GM21576 (cell line): ENCODE measurements at regions not wholly inside any gene's neighbourhood (a gene's known extent, or its start where the extent isn't known, plus 50 kb on each side); places are given as distances from the start of the nearest gene placed in this dataset.
"Not testable (repeated sequence)": the region's sequence is repeated elsewhere in the genome, so short reads cannot be mapped to it uniquely, and the experiment has no call there.

Experiments
- ATAC-seq: cut with Tn5 transposase; IDR thresholded peaks from one replicate; pipeline ENCODE4 v1.9.1; 2021; ENCODE audit warnings: mild to moderate bottlenecking, moderate library complexity; ENCODE audit not compliant: unreplicated experiment

- ATAC-seq: no peak
Measured at GRCh38 chrX:40996886-40997530, 88.2 kb upstream of the USP9X start.

- ATAC-seq: no peak
Measured at GRCh38 chrX:40998123-40998522, 87.1 kb upstream of the USP9X start.

GRCh38 chrX:41001327-41001726 lies 83.9 kb upstream of the USP9X start:
- no peak for ATAC-seq

- ATAC-seq: no peak
Measured at GRCh38 chrX:41002026-41002425, 83.2 kb upstream of the USP9X start.

- ATAC-seq: no peak
Measured at GRCh38 chrX:41003506-41004270, 81.6 kb upstream of the USP9X start.

- ATAC-seq: no peak
Measured at GRCh38 chrX:41005445-41005992, 79.7 kb upstream of the USP9X start.

- no peak for ATAC-seq
Measured at GRCh38 chrX:41009850-41010846, 75.1 kb upstream of the USP9X start.

- ATAC-seq: no peak
Measured at GRCh38 chrX:41014776-41015360, 70.4 kb upstream of the USP9X start.

GRCh38 chrX:41017785-41018184 lies 67.5 kb upstream of the USP9X start:
- not testable (repeated sequence) for ATAC-seq

- not testable (repeated sequence) for ATAC-seq
Measured at GRCh38 chrX:41018391-41019040, 66.7 kb upstream of the USP9X start.

- no peak for ATAC-seq
Measured at GRCh38 chrX:41019041-41019392, 66.2 kb upstream of the USP9X start.

- no peak for ATAC-seq
Measured at GRCh38 chrX:41022566-41022965, 62.7 kb upstream of the USP9X start.

- ATAC-seq: no peak
Measured at GRCh38 chrX:41023098-41023497, 62.1 kb upstream of the USP9X start.

GRCh38 chrX:41024335-41024734 lies 60.9 kb upstream of the USP9X start:
- ATAC-seq: not testable (repeated sequence)

- no peak for ATAC-seq
Measured at GRCh38 chrX:41024755-41025154, 60.5 kb upstream of the USP9X start.

- ATAC-seq: no peak
Measured at GRCh38 chrX:41025926-41026701, 59.1 kb upstream of the USP9X start.

GRCh38 chrX:41026702-41027078 lies 58.6 kb upstream of the USP9X start:
- no peak for ATAC-seq

- ATAC-seq: no peak
Measured at GRCh38 chrX:41029332-41029731, 55.9 kb upstream of the USP9X start.

- ATAC-seq: no peak
Measured at GRCh38 chrX:41031256-41031967, 53.8 kb upstream of the USP9X start.
